H9 (cell line): ENCODE measurements at regions not wholly inside any gene's neighbourhood (a gene's known extent, or its start where the extent isn't known, plus 50 kb on each side); places are given as distances from the start of the nearest gene placed in this dataset.

Experiments used
- DNase-seq: peaks from one replicate; pipeline ENCODE4 v3.0.0-alpha.2; 2017
- H2AFZ ChIP-seq: one replicate; pipeline ENCODE4 v1.6.1; 2013; ENCODE audit warnings: mild to moderate bottlenecking, low read length, control low read depth, moderate library complexity
- H2AK5ac ChIP-seq: 2 replicates; pipeline ENCODE4 v1.6.1; 2013; ENCODE audit warnings: low read length, control low read depth, mixed read lengths; ENCODE audit not compliant: insufficient read length
- H2BK120ac ChIP-seq: one replicate; pipeline ENCODE4 v1.6.1; 2013; ENCODE audit warnings: low read depth, mild to moderate bottlenecking, low read length, control low read depth, inconsistent platforms; ENCODE audit not compliant: poor library complexity, severe bottlenecking
- H2BK12ac ChIP-seq: 2 replicates; pipeline ENCODE4 v1.6.1; 2013; ENCODE audit warnings: low read length, control low read depth, mixed read lengths, low read depth; ENCODE audit not compliant: insufficient read length
- H2BK15ac ChIP-seq: 2 replicates; pipeline ENCODE4 v1.6.1; 2013; ENCODE audit warnings: low read depth, low read length, control low read depth
- H2BK20ac ChIP-seq: one replicate; pipeline ENCODE4 v1.6.1; 2013; ENCODE audit warnings: low read depth, mild to moderate bottlenecking, low read length, control low read depth, inconsistent platforms; ENCODE audit not compliant: poor library complexity, severe bottlenecking
- H2BK5ac ChIP-seq: 2 replicates; pipeline ENCODE4 v1.6.1; 2013; ENCODE audit warnings: low read length, control low read depth, mixed read lengths; ENCODE audit not compliant: insufficient read length
- H3K14ac ChIP-seq: 2 replicates; pipeline ENCODE4 v1.6.1; 2013; ENCODE audit warnings: low read length, control low read depth; ENCODE audit not compliant: insufficient read depth
- H3K18ac ChIP-seq: 2 replicates; pipeline ENCODE4 v1.6.1; 2013; ENCODE audit warnings: low read depth, mild to moderate bottlenecking, mixed read lengths, low read length, control low read depth; ENCODE audit not compliant: insufficient read length
- H3K23ac ChIP-seq: 2 replicates; pipeline ENCODE4 v1.6.1; 2013; ENCODE audit warnings: low read length, control low read depth, mixed read lengths, low read depth; ENCODE audit not compliant: insufficient read length
- H3K23me2 ChIP-seq: 2 replicates; pipeline ENCODE4 v1.6.1; 2013; ENCODE audit warnings: low read depth, mild to moderate bottlenecking, mixed read lengths, low read length, control low read depth; ENCODE audit not compliant: insufficient read length, poor library complexity, severe bottlenecking
- H3K27ac ChIP-seq: 2 replicates; pipeline ENCODE4 v1.5.1; 2013; ENCODE audit warnings: low read length, control low read depth, mixed read lengths, low read depth; ENCODE audit not compliant: insufficient read length
- H3K27me3 ChIP-seq: 2 replicates; pipeline ENCODE4 v1.6.1; 2013; ENCODE audit warnings: low read length, control low read depth, inconsistent platforms; ENCODE audit not compliant: insufficient read depth
- H3K4ac ChIP-seq: 2 replicates; pipeline ENCODE4 v1.6.1; 2013; ENCODE audit warnings: low read depth, mild to moderate bottlenecking, control low read depth, inconsistent platforms, low read length, moderate library complexity
- H3K4me1 ChIP-seq: 2 replicates; pipeline ENCODE4 v1.6.1; 2013; ENCODE audit warnings: low read length, control low read depth, inconsistent platforms; ENCODE audit not compliant: insufficient read depth
- H3K4me2 ChIP-seq: 2 replicates; pipeline ENCODE4 v1.6.1; 2013; ENCODE audit warnings: low read length, control low read depth, mixed read lengths; ENCODE audit not compliant: insufficient read length, insufficient read depth
- H3K56ac ChIP-seq: 2 replicates; pipeline ENCODE4 v1.6.1; 2013; ENCODE audit warnings: low read depth, mild to moderate bottlenecking, mixed read lengths, low read length, control low read depth; ENCODE audit not compliant: insufficient read length
- H3K79me1 ChIP-seq: 2 replicates; pipeline ENCODE4 v1.6.1; 2013; ENCODE audit warnings: low read depth, mild to moderate bottlenecking, moderate library complexity, low read length, control low read depth, inconsistent platforms; ENCODE audit not compliant: insufficient read depth, poor library complexity, severe bottlenecking
- H3K79me2 ChIP-seq: 2 replicates; pipeline ENCODE4 v1.6.1; 2013; ENCODE audit warnings: low read length, control low read depth, inconsistent platforms; ENCODE audit not compliant: insufficient read depth
- H3K9ac ChIP-seq: 2 replicates; pipeline ENCODE4 v1.6.1; 2013; ENCODE audit warnings: low read length, control low read depth, mixed read lengths; ENCODE audit not compliant: insufficient read length; ENCODE audit errors: extremely low read depth
- H3K9me3 ChIP-seq: one replicate; pipeline ENCODE4 v1.6.1; 2013; ENCODE audit warnings: low read depth, low read length, inconsistent platforms; ENCODE audit not compliant: control insufficient read depth
- H3T11ph ChIP-seq: one replicate; pipeline ENCODE4 v1.6.1; 2013; ENCODE audit warnings: mild to moderate bottlenecking, low read length, control low read depth, inconsistent platforms
- H4K20me1 ChIP-seq: one replicate; pipeline ENCODE4 v1.6.1; 2013; ENCODE audit not compliant: control insufficient read depth, insufficient read length, insufficient read depth
- H4K5ac ChIP-seq: 2 replicates; pipeline ENCODE4 v1.6.1; 2013; ENCODE audit warnings: low read depth, mild to moderate bottlenecking, mixed read lengths, low read length, control low read depth; ENCODE audit not compliant: insufficient read length
- H4K8ac ChIP-seq: replicated peaks from 2 replicates; pipeline ENCODE4 v1.6.1; 2013; ENCODE audit warnings: low read length, control low read depth, mixed read lengths, low read depth; ENCODE audit not compliant: insufficient read length
- H4K91ac ChIP-seq: 2 replicates; pipeline ENCODE4 v1.6.1; 2013; ENCODE audit warnings: low read depth, mild to moderate bottlenecking, moderate library complexity, mixed read lengths, low read length, control low read depth; ENCODE audit not compliant: insufficient read length
- H3K27ac Mint-ChIP-seq, 3 experiments: 2 replicates in 2 of 3; 3 replicates in 1 of 3; pipeline ENCODE4 v1.8.0; 2020 to 2021; ENCODE audit warnings: mixed read lengths in 3 of 3, mild to moderate bottlenecking in 1 of 3, moderate library complexity in 1 of 3
- H3K27me3 Mint-ChIP-seq: 2 replicates; pipeline ENCODE4 v1.8.0; 2021; ENCODE audit warnings: low read depth, mild to moderate bottlenecking, moderate library complexity, mixed read lengths
- H3K36me3 Mint-ChIP-seq, 3 experiments: 2 replicates in 2 of 3; 3 replicates in 1 of 3; pipeline ENCODE4 v1.8.0; 2020 to 2021; ENCODE audit warnings: low read depth in 3 of 3, mixed read lengths in 3 of 3; ENCODE audit not compliant: insufficient read depth in 1 of 3
- H3K4me1 Mint-ChIP-seq, 2 experiments: 2 replicates each; pipeline ENCODE4 v1.8.0; 2020; ENCODE audit warnings: mixed read lengths in 2 of 2
- H3K4me3 Mint-ChIP-seq, 2 experiments: 2 replicates in 1 of 2; 3 replicates in 1 of 2; pipeline ENCODE4 v1.8.0; 2020 to 2021; ENCODE audit warnings: mild to moderate bottlenecking in 2 of 2, mixed read lengths in 2 of 2, moderate library complexity in 1 of 2
- H3K9me3 Mint-ChIP-seq, 2 experiments: 2 replicates in 1 of 2; 3 replicates in 1 of 2; pipeline ENCODE4 v1.8.0; 2020; ENCODE audit warnings: mild to moderate bottlenecking in 2 of 2, mixed read lengths in 2 of 2, moderate library complexity in 1 of 2
- WGBS: extraction: QIAGEN DNeasy Blood & Tissue Kit; methylation state at CpG from one replicate; pipeline ENCODE4 v1.1.7; 2013; ENCODE audit warnings: missing lambda C conversion rate, low lambda C conversion rate, mixed read lengths; ENCODE audit not compliant: insufficient read length; ENCODE audit errors: extremely low coverage; 5-methylcytosine and 5-hydroxymethylcytosine counted together
- TF ChIP-seq, protein P1 (sequence below): fragments of 200-600 bp; sonication (generic); conservative IDR thresholded peaks from 3 replicates; pipeline ENCODE4 v1.8.0; 2021; ENCODE audit warnings: antibody characterized with exemption, mild to moderate bottlenecking

- no peak overlapping the region for H2BK5ac ChIP-seq
- no peak overlapping the region for H2BK12ac ChIP-seq
- no peaks in the 10 kb centered on the region for H3K79me2 ChIP-seq
- no peak overlapping the region for H3K9ac ChIP-seq
- no peaks in the 10 kb centered on the region for H3K4me1 ChIP-seq
- H2BK15ac ChIP-seq: no peak overlapping the region
- no peaks in the 10 kb centered on the region for H3K79me1 ChIP-seq
- no peak overlapping the region for H3K56ac ChIP-seq
- no peak overlapping the region for H4K91ac ChIP-seq
- no peak overlapping the region for H3K4me2 ChIP-seq
- no peaks in the 10 kb centered on the region for H3K27me3 ChIP-seq
- no peak for DNase-seq
- TF ChIP-seq, protein P1, sequence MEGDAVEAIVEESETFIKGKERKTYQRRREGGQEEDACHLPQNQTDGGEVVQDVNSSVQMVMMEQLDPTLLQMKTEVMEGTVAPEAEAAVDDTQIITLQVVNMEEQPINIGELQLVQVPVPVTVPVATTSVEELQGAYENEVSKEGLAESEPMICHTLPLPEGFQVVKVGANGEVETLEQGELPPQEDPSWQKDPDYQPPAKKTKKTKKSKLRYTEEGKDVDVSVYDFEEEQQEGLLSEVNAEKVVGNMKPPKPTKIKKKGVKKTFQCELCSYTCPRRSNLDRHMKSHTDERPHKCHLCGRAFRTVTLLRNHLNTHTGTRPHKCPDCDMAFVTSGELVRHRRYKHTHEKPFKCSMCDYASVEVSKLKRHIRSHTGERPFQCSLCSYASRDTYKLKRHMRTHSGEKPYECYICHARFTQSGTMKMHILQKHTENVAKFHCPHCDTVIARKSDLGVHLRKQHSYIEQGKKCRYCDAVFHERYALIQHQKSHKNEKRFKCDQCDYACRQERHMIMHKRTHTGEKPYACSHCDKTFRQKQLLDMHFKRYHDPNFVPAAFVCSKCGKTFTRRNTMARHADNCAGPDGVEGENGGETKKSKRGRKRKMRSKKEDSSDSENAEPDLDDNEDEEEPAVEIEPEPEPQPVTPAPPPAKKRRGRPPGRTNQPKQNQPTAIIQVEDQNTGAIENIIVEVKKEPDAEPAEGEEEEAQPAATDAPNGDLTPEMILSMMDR: no peak
- Mint-ChIP-seq H3K27me3 (peaks cover 1% of the 10 kb centered on the region), H3K27ac (no peak overlapping the region), H3K36me3 (peaks cover 19 to 50% (median 33%) of the 10 kb centered on the region in 3 experiments), H3K9me3 (peaks cover 35 to 41% of the 10 kb centered on the region in 2 experiments), H3K4me1 (peaks cover 20 to 29% of the 10 kb centered on the region in 2 experiments), H3K4me3 (no peak overlapping the region)
- no peak overlapping the region for H3K18ac ChIP-seq
- no peaks in the 10 kb centered on the region for H3K23me2 ChIP-seq
- no peak overlapping the region for H2BK120ac ChIP-seq
- no peak overlapping the region for H3K23ac ChIP-seq
- no peak overlapping the region for H2AFZ ChIP-seq
- no peak overlapping the region for H4K8ac ChIP-seq
- H3K9me3 ChIP-seq: no peaks in the 10 kb centered on the region
- H4K5ac ChIP-seq: no peak overlapping the region
- H2AK5ac ChIP-seq: no peak overlapping the region
- H4K20me1 ChIP-seq: no peaks in the 10 kb centered on the region
- no CpG with 5 or more reads among the region's 2 CpGs for WGBS
- H3K14ac ChIP-seq: no peak overlapping the region
- no peak overlapping the region for H3T11ph ChIP-seq
- no peak overlapping the region for H3K4ac ChIP-seq
- no peak overlapping the region for H3K27ac ChIP-seq
- H2BK20ac ChIP-seq: no peak overlapping the region
These were observed 80.2 kb upstream of the SORBS2 start for GRCh38 chr4:185892165-185892564.
